Mesenchymal stem cell (in vitro differentiated cells and primary cell): ENCODE measurements at regions not wholly inside any gene's neighbourhood (a gene's known extent, or its start where the extent isn't known, plus 50 kb on each side); places are given as distances from the start of the nearest gene placed in this dataset.

ENCODE experiments used
- DNase-seq: peaks from one replicate; pipeline ENCODE4 v3.0.0-alpha.2; 2013
- H2AFZ ChIP-seq: one replicate; pipeline ENCODE4 v1.6.1; 2013; ENCODE audit warnings: low read depth, mild to moderate bottlenecking, control low read depth, inconsistent platforms, low read length, moderate library complexity
- H2AK5ac ChIP-seq: 2 replicates; pipeline ENCODE4 v1.6.1; 2013; ENCODE audit warnings: low read length, moderate library complexity, mild to moderate bottlenecking, inconsistent platforms; ENCODE audit not compliant: severe bottlenecking
- H2BK120ac ChIP-seq: one replicate; pipeline ENCODE4 v1.6.1; 2013; ENCODE audit warnings: low read depth, mild to moderate bottlenecking, inconsistent platforms, low read length, moderate library complexity
- H2BK12ac ChIP-seq, 2 experiments: one replicate each; pipeline ENCODE4 v1.6.1; 2013; ENCODE audit warnings: inconsistent platforms in 2 of 2, low read length in 2 of 2, mild to moderate bottlenecking in 2 of 2, moderate library complexity in 2 of 2, control low read depth in 1 of 2
- H2BK15ac ChIP-seq: one replicate; pipeline ENCODE4 v1.6.1; 2013; ENCODE audit warnings: mild to moderate bottlenecking, low read depth, inconsistent platforms; ENCODE audit not compliant: poor library complexity, severe bottlenecking
- H2BK5ac ChIP-seq: 2 replicates; pipeline ENCODE4 v1.6.1; 2013; ENCODE audit warnings: low read depth, mild to moderate bottlenecking, low read length, control low read depth, inconsistent platforms; ENCODE audit not compliant: poor library complexity, severe bottlenecking
- H3K14ac ChIP-seq, 2 experiments: one replicate each; pipeline ENCODE4 v1.6.1; 2013; ENCODE audit warnings: inconsistent platforms in 2 of 2, low read length in 2 of 2, control low read depth in 1 of 2, mild to moderate bottlenecking in 1 of 2, moderate library complexity in 1 of 2
- H3K18ac ChIP-seq, 2 experiments: one replicate each; pipeline ENCODE4 v1.6.1; 2013; ENCODE audit warnings: inconsistent platforms in 2 of 2, low read length in 2 of 2, control low read depth in 1 of 2, low read depth in 1 of 2, mild to moderate bottlenecking in 1 of 2
- H3K23ac ChIP-seq, 2 experiments: one replicate each; pipeline ENCODE4 v1.6.1; 2013; ENCODE audit warnings: inconsistent platforms in 2 of 2, low read length in 2 of 2, mild to moderate bottlenecking in 2 of 2, moderate library complexity in 2 of 2, control low read depth in 1 of 2
- H3K27ac ChIP-seq: 2 replicates; pipeline ENCODE4 v1.5.1; 2013; ENCODE audit warnings: mild to moderate bottlenecking, moderate library complexity, low read length, control low read depth, inconsistent platforms; ENCODE audit not compliant: poor library complexity, severe bottlenecking
- H3K27me3 ChIP-seq, 2 experiments: 2 replicates each; pipeline versions ENCODE4 v1.6.1 to v1.7.0; 2013; ENCODE audit warnings: low read length in 2 of 2, mild to moderate bottlenecking in 2 of 2, moderate library complexity in 2 of 2, control low read depth in 1 of 2, inconsistent platforms in 1 of 2; ENCODE audit not compliant: control insufficient read depth in 1 of 2, insufficient read depth in 1 of 2
- H3K36me3 ChIP-seq, 2 experiments: 2 replicates each; pipeline versions ENCODE4 v1.6.1 to v1.7.0; 2013; ENCODE audit warnings: low read length in 2 of 2, control low read depth in 1 of 2, inconsistent platforms in 1 of 2, low read depth in 1 of 2, mild to moderate bottlenecking in 1 of 2; ENCODE audit not compliant: insufficient read depth in 2 of 2, control insufficient read depth in 1 of 2
- H3K4ac ChIP-seq, 2 experiments: one replicate each; pipeline ENCODE4 v1.6.1; 2013; ENCODE audit warnings: inconsistent platforms in 2 of 2, low read length in 2 of 2, mild to moderate bottlenecking in 2 of 2, moderate library complexity in 2 of 2, control low read depth in 1 of 2, low read depth in 1 of 2
- H3K4me1 ChIP-seq: 2 replicates; pipeline ENCODE4 v1.6.1; 2013; ENCODE audit warnings: low read depth, low read length, control low read depth; ENCODE audit not compliant: control insufficient read depth, insufficient read depth
- H3K4me2 ChIP-seq: 2 replicates; pipeline ENCODE4 v1.6.1; 2013; ENCODE audit warnings: low read length, mild to moderate bottlenecking, inconsistent platforms; ENCODE audit not compliant: poor library complexity, severe bottlenecking
- H3K4me3 ChIP-seq, 2 experiments: 2 replicates each; pipeline versions ENCODE4 v1.5.1 to v1.7.0; 2013; ENCODE audit warnings: low read length in 2 of 2, mild to moderate bottlenecking in 2 of 2, control low read depth in 1 of 2, low read depth in 1 of 2; ENCODE audit not compliant: insufficient read depth in 1 of 2
- H3K79me1 ChIP-seq: replicated peaks from 2 replicates; pipeline ENCODE4 v1.6.1; 2013; ENCODE audit warnings: mild to moderate bottlenecking, control low read depth, low read length, inconsistent platforms; ENCODE audit not compliant: poor library complexity, severe bottlenecking
- H3K9ac ChIP-seq: 2 replicates; pipeline ENCODE4 v1.7.0; 2013; ENCODE audit warnings: mild to moderate bottlenecking, low read length, moderate library complexity
- H3K9me3 ChIP-seq: 2 replicates; pipeline ENCODE4 v1.7.0; 2013; ENCODE audit warnings: mild to moderate bottlenecking, low read length; ENCODE audit not compliant: control insufficient read depth
- H4K8ac ChIP-seq: one replicate; pipeline ENCODE4 v1.6.1; 2013; ENCODE audit warnings: inconsistent platforms, mild to moderate bottlenecking, low read length, moderate library complexity
- H4K91ac ChIP-seq: one replicate; pipeline ENCODE4 v1.6.1; 2013; ENCODE audit warnings: mild to moderate bottlenecking, low read length, inconsistent platforms
- WGBS: methylation state at CpG from one replicate; pipeline ENCODE4 v1.1.7; 2013; ENCODE audit warnings: mixed read lengths; 5-methylcytosine and 5-hydroxymethylcytosine counted together

DNA sequence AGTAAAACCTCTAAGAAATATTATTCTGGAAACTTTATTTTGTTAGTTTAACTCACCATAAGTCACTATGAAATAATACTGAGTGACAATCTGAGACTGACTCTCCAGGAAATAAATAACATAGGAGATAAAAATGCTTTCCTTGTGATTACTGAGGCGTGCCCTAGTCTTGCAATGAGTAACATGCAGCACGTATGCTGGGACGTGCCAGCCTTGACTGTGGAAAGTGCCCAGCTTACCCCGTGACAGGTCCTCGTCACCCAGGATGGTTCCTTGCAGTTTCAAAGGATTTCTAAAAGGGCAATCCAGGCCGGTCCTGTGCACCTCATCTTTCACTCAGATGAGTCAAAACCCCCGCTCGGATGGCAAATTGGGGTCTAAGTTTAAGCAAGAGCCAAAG, 720.8 kb upstream of the ADAMTS16 start:
- no peaks in the 10 kb centered on the region for H3K9me3 ChIP-seq
- 70% methylated on average over 8 of the region's 8 CpGs for WGBS

DNA sequence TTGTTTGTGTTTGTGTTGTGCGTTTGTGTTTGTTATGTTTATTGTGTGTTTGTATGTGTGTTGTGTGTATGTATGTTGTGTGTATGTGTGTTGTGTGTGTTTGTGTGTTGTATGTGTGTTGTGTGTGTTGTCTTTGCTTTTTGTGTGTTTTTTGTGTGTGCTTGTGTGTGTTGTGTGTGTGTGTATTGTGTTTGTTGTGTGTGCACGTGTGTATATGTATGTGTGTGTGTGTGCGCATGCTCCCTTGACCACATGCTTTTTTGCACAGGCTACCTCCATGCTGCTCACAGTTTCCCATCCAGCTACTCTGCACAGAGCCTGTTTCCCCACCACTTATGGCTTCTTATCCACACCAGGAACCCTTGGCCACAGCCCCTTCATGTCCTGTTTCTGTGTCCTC, 720.0 kb upstream of the ADAMTS16 start:
- DNase-seq: no peak
- Histone ChIP-seq H2AFZ (no peak overlapping the region), H3K14ac (no peak overlapping the region), H3K4me2 (no peak overlapping the region), H2AK5ac (no peak overlapping the region), H3K4me3 (no peak overlapping the region), H2BK15ac (no peak overlapping the region), H3K23ac (no peak overlapping the region), H2BK12ac (no peak overlapping the region), H3K36me3 (no peaks in the 10 kb centered on the region), H4K91ac (no peak overlapping the region), H3K4ac (no peak overlapping the region), H3K4me1 (no peaks in the 10 kb centered on the region), H2BK120ac (no peak overlapping the region), H3K79me1 (no peaks in the 10 kb centered on the region), H4K8ac (no peak overlapping the region), H3K9me3 (no peaks in the 10 kb centered on the region), H3K27ac (no peak overlapping the region), H3K27me3 (no peaks in the 10 kb centered on the region), H3K18ac (no peak overlapping the region), H2BK5ac (no peak overlapping the region), H3K9ac (no peak overlapping the region)
- WGBS: 79% methylated on average over 1 of the region's 3 CpGs

More for the DNA sequence above, 720.8 kb upstream of the ADAMTS16 start:
- Histone ChIP-seq H3K4me1 (no peaks in the 10 kb centered on the region), H3K27ac (no peak overlapping the region), H2BK15ac (no peak overlapping the region), H2AK5ac (no peak overlapping the region), H3K18ac (no peak overlapping the region), H2AFZ (no peak overlapping the region), H2BK12ac (no peak overlapping the region), H4K91ac (no peak overlapping the region), H3K79me1 (no peaks in the 10 kb centered on the region), H2BK120ac (no peak overlapping the region), H3K4me3 (no peak overlapping the region), H3K36me3 (no peaks in the 10 kb centered on the region), H3K23ac (no peak overlapping the region), H3K4ac (no peak overlapping the region), H3K9ac (no peak overlapping the region), H3K4me2 (no peak overlapping the region), H3K27me3 (no peaks in the 10 kb centered on the region), H3K14ac (no peak overlapping the region), H4K8ac (no peak overlapping the region), H2BK5ac (no peak overlapping the region)
- no peak for DNase-seq

DNA sequence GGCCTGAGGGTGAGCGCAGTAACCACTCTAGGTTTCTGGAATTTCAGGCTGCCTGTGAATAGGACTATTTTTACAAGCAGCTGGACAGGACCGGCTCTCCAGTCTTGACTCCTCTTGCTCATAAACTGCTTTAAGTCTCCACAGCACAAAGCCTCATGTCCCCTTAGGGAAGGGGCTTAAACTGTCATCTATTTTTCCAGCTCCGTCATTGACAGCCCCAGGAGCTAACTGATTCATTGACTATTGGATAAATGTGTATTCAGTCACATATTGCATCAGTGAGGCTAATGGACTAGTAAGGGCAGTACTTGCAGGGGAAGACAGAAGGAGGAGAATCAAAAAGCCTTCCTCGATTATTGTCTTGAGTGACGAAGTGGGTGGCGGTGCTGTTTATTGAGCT, 719.4 kb upstream of the ADAMTS16 start:
- H3K4me3 ChIP-seq: no peak overlapping the region
- 89% methylated on average over 4 of the region's 6 CpGs for WGBS

DNA sequence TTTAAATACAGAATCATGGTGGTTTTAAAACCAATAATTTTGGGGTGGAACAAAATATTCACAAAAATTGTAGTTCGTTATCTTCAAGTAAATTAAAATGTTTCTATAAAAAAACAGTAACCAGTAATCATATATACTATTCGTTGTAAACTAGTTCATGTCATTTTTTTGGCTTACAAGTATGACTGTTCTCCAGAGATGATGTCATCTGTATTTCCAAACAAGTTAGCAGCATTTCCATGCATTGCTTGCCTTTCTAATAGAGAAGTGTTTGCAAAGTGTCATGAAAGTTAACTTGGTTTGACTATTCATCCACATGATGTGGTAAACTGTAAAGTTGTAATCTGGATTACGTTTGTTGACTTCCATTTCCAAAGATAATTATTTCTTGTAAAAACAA, 717.9 kb upstream of the ADAMTS16 start:
- no peak overlapping the region for H3K18ac ChIP-seq
- no peak overlapping the region for H3K23ac ChIP-seq
- H3K4ac ChIP-seq: no peak overlapping the region
- no peaks in the 10 kb centered on the region for H3K9me3 ChIP-seq
- H3K4me1 ChIP-seq: no peaks in the 10 kb centered on the region
- H2BK15ac ChIP-seq: no peak overlapping the region
- no peak overlapping the region for H3K4me3 ChIP-seq
- no CpG with 5 or more reads among the region's 3 CpGs for WGBS
- H3K36me3 ChIP-seq: no peaks in the 10 kb centered on the region
- H3K9ac ChIP-seq: no peak overlapping the region
- H4K8ac ChIP-seq: no peak overlapping the region
- no peak overlapping the region for H2BK5ac ChIP-seq
- H2AK5ac ChIP-seq: no peak overlapping the region
- no peak overlapping the region for H2BK120ac ChIP-seq
- no peak overlapping the region for H2AFZ ChIP-seq
- H2BK12ac ChIP-seq: no peak overlapping the region
- H3K79me1 ChIP-seq: no peaks in the 10 kb centered on the region
- no peak overlapping the region for H4K91ac ChIP-seq
- no peak for DNase-seq
- H3K27ac ChIP-seq: no peak overlapping the region
- H3K14ac ChIP-seq: no peak overlapping the region
- no peaks in the 10 kb centered on the region for H3K27me3 ChIP-seq
- no peak overlapping the region for H3K4me2 ChIP-seq

More for the DNA sequence above, 719.4 kb upstream of the ADAMTS16 start:
- no peak for DNase-seq
- Histone ChIP-seq H3K18ac (no peak overlapping the region), H3K4me1 (no peaks in the 10 kb centered on the region), H3K79me1 (no peaks in the 10 kb centered on the region), H2AFZ (no peak overlapping the region), H3K4me2 (no peak overlapping the region), H4K8ac (no peak overlapping the region), H3K9me3 (no peaks in the 10 kb centered on the region), H3K27me3 (no peaks in the 10 kb centered on the region), H2BK120ac (no peak overlapping the region), H3K23ac (no peak overlapping the region), H3K14ac (no peak overlapping the region), H2AK5ac (no peak overlapping the region), H3K27ac (no peak overlapping the region), H3K4ac (no peak overlapping the region), H2BK5ac (no peak overlapping the region), H2BK15ac (no peak overlapping the region), H3K9ac (no peak overlapping the region), H4K91ac (no peak overlapping the region), H2BK12ac (no peak overlapping the region), H3K36me3 (no peaks in the 10 kb centered on the region)
